OCI-LY1 (cell line): ENCODE measurements at regions not wholly inside any gene's neighbourhood (a gene's known extent, or its start where the extent isn't known, plus 50 kb on each side); places are given as distances from the start of the nearest gene placed in this dataset.

Experiments used
- EZH2 ChIP-seq: fragments of 200-600 bp; sonication (generic), shearing (Covaris generic); IDR thresholded peaks from 2 replicates; pipeline ENCODE4 v1.8.0; 2017; ENCODE audit warnings: borderline replicate concordance, mixed run types, mild to moderate bottlenecking, antibody characterized with exemption, low read length, moderate library complexity, mixed read lengths
- TF ChIP-seq, protein P1 (sequence below): fragments of 200-600 bp; sonication (generic), shearing (Covaris generic); IDR thresholded peaks from 2 replicates; pipeline ENCODE4 v1.5.1; 2017; ENCODE audit warnings: mild to moderate bottlenecking, antibody characterized with exemption, low read length, moderate library complexity, mixed read lengths

GRCh38 chr22:48481748-48482147 is 1345.9 kb downstream of the BRD1 start:
- TF ChIP-seq, protein P1, sequence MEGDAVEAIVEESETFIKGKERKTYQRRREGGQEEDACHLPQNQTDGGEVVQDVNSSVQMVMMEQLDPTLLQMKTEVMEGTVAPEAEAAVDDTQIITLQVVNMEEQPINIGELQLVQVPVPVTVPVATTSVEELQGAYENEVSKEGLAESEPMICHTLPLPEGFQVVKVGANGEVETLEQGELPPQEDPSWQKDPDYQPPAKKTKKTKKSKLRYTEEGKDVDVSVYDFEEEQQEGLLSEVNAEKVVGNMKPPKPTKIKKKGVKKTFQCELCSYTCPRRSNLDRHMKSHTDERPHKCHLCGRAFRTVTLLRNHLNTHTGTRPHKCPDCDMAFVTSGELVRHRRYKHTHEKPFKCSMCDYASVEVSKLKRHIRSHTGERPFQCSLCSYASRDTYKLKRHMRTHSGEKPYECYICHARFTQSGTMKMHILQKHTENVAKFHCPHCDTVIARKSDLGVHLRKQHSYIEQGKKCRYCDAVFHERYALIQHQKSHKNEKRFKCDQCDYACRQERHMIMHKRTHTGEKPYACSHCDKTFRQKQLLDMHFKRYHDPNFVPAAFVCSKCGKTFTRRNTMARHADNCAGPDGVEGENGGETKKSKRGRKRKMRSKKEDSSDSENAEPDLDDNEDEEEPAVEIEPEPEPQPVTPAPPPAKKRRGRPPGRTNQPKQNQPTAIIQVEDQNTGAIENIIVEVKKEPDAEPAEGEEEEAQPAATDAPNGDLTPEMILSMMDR = no peak
- TF ChIP-seq EZH2 = no peak
